GM23338 (cell line): ENCODE measurements at regions not wholly inside any gene's neighbourhood (a gene's known extent, or its start where the extent isn't known, plus 50 kb on each side); places are given as distances from the start of the nearest gene placed in this dataset.

Source experiments
- ATAC-seq: fragments of 200-7000 bp; cut with Tn5 transposase; 3 replicates; pipeline ENCODE4 v1.9.1; 2020
- DNase-seq: peaks from one replicate; pipeline ENCODE4 v3.0.0-alpha.2; 2015; ENCODE audit warnings: low spot score
- H2AFZ ChIP-seq: fragments of 200-600 bp; sonication (generic); 2 replicates; pipeline ENCODE4 v1.8.0; 2016; ENCODE audit warnings: antibody characterized with exemption, mild to moderate bottlenecking, moderate library complexity
- H3F3A ChIP-seq: fragments of 200-600 bp; sonication (generic); replicated peaks from 2 replicates; pipeline ENCODE4 v1.8.0; 2017; ENCODE audit warnings: antibody characterized with exemption, mixed run types, low read depth
- H3K27ac ChIP-seq: fragments of 200-600 bp; sonication (generic); 2 replicates; pipeline ENCODE4 v1.6.1; 2016; ENCODE audit warnings: low read depth
- H3K27me3 ChIP-seq: fragments of 200-600 bp; sonication (generic); 2 replicates; pipeline ENCODE4 v1.8.0; 2016; ENCODE audit warnings: mild to moderate bottlenecking, mixed run types, moderate library complexity; ENCODE audit not compliant: insufficient read depth
- H3K36me3 ChIP-seq: fragments of 200-600 bp; sonication (generic); 2 replicates; pipeline ENCODE4 v1.8.0; 2016; ENCODE audit warnings: mild to moderate bottlenecking; ENCODE audit not compliant: insufficient read depth
- H3K4me1 ChIP-seq: fragments of 200-600 bp; sonication (generic); 2 replicates; pipeline ENCODE4 v1.8.0; 2016; ENCODE audit warnings: mild to moderate bottlenecking, moderate library complexity; ENCODE audit not compliant: insufficient read depth
- H3K4me2 ChIP-seq: fragments of 200-600 bp; sonication (generic); 2 replicates; pipeline ENCODE4 v1.7.1; 2017; ENCODE audit warnings: mixed run types
- H3K4me3 ChIP-seq: fragments of 200-600 bp; sonication (generic); 2 replicates; pipeline ENCODE4 v1.6.1; 2016; ENCODE audit warnings: mixed run types
- H3K79me2 ChIP-seq: fragments of 200-600 bp; sonication (generic); replicated peaks from 2 replicates; pipeline ENCODE4 v1.8.0; 2017; ENCODE audit warnings: mild to moderate bottlenecking; ENCODE audit not compliant: insufficient read depth
- H3K9me2 ChIP-seq: fragments of 200-600 bp; sonication (generic); 2 replicates; pipeline ENCODE4 v1.8.0; 2017; ENCODE audit not compliant: insufficient read depth
- H4K20me1 ChIP-seq: fragments of 200-600 bp; sonication (generic); replicated peaks from 2 replicates; pipeline ENCODE4 v1.8.0; 2017; ENCODE audit warnings: mild to moderate bottlenecking; ENCODE audit not compliant: insufficient read depth
- H3K27ac Mint-ChIP-seq: 2 replicates; pipeline ENCODE4 v1.8.0; 2020; ENCODE audit warnings: inconsistent platforms, mild to moderate bottlenecking, moderate library complexity, mixed read lengths
- H3K27me3 Mint-ChIP-seq: 3 replicates; pipeline ENCODE4 v1.8.0; 2022; ENCODE audit warnings: low read depth, mild to moderate bottlenecking, moderate library complexity, mixed read lengths, inconsistent platforms; ENCODE audit not compliant: insufficient read depth, poor library complexity
- H3K36me3 Mint-ChIP-seq: 3 replicates; pipeline ENCODE4 v1.8.0; 2021; ENCODE audit warnings: low read depth, mild to moderate bottlenecking, inconsistent platforms, moderate library complexity, mixed read lengths
- H3K4me1 Mint-ChIP-seq: 3 replicates; pipeline ENCODE4 v1.8.0; 2020; ENCODE audit warnings: mild to moderate bottlenecking, inconsistent platforms, mixed read lengths
- H3K4me3 Mint-ChIP-seq: 3 replicates; pipeline ENCODE4 v1.8.0; 2021; ENCODE audit warnings: moderate library complexity, mild to moderate bottlenecking, inconsistent platforms, mixed read lengths
- H3K9me3 Mint-ChIP-seq: 3 replicates; pipeline ENCODE4 v1.8.0; 2020; ENCODE audit warnings: moderate library complexity, mild to moderate bottlenecking, inconsistent platforms, mixed read lengths
- CREB1 ChIP-seq: fragments of 250-450 bp; sonication (Bioruptor Pico); IDR thresholded peaks from 2 replicates; pipeline ENCODE4 v1.5.0; 2020; ENCODE audit warnings: low read depth, mild to moderate bottlenecking, moderate library complexity
- JUNB ChIP-seq: IDR thresholded peaks from one replicate; pipeline ENCODE4 v1.6.1; 2016; ENCODE audit warnings: antibody characterized with exemption; ENCODE audit not compliant: unreplicated experiment
- NANOG ChIP-seq: IDR thresholded peaks from 2 replicates; pipeline ENCODE4 v1.6.1; 2016; ENCODE audit warnings: antibody characterized with exemption, borderline replicate concordance
- POLR2AphosphoS5 ChIP-seq: IDR thresholded peaks from 2 replicates; pipeline ENCODE4 v1.6.1; 2016; ENCODE audit warnings: antibody characterized with exemption, low read depth
- ZNF331 ChIP-seq: fragments of 250-450 bp; sonication (Bioruptor Pico); IDR thresholded peaks from 2 replicates; pipeline ENCODE4 v1.5.0; 2020; ENCODE audit warnings: low read depth, mild to moderate bottlenecking, moderate library complexity
- TF ChIP-seq, protein P1 (sequence below), 2 experiments: fragments of 200-600 bp in 1 of 2; sonication (generic) in 1 of 2; conservative IDR thresholded peaks; 2 replicates each; pipeline versions ENCODE4 v1.5.1 to v1.6.1; 2016 to 2017; ENCODE audit warnings: antibody characterized with exemption in 2 of 2, low read depth in 2 of 2, mild to moderate bottlenecking in 2 of 2, moderate library complexity in 1 of 2
- TF ChIP-seq, protein P2 (sequence below): IDR thresholded peaks from one replicate; pipeline ENCODE4 v1.6.1; 2018; ENCODE audit warnings: antibody characterized with exemption; ENCODE audit not compliant: unreplicated experiment
- TF ChIP-seq, protein P3 (sequence below): fragments of 250-450 bp; sonication (Bioruptor Pico); IDR thresholded peaks from 2 replicates; pipeline ENCODE4 v1.5.0; 2020; ENCODE audit warnings: mild to moderate bottlenecking, moderate library complexity

DNA sequence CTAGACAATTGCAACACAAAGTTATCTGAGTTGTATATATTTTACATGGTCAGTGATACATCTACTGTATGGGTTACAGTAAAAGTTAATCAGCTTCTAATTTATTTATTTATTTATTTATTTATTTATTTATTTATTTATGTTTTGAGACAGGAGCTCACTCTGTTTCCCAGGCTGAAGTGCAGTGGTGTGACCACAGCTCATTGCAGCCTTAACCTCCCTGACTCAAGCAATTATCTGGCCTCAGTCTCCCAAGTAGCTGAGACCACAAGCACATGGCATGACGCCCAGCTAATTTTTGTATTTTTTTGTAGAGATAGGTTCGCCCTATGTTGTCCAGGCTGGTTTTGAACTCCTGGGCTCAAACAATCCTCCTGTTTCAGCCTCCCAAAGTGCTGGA, 241.6 kb downstream of the PTPRC start:
- no peaks in the 10 kb centered on the region for H3K36me3 Mint-ChIP-seq
- DNase-seq (no peak), ATAC-seq (no peak)
- no peak for TF ChIP-seq NANOG
- TF ChIP-seq CREB1 = no peak
- TF ChIP-seq JUNB = no peak
- TF ChIP-seq, protein P1, sequence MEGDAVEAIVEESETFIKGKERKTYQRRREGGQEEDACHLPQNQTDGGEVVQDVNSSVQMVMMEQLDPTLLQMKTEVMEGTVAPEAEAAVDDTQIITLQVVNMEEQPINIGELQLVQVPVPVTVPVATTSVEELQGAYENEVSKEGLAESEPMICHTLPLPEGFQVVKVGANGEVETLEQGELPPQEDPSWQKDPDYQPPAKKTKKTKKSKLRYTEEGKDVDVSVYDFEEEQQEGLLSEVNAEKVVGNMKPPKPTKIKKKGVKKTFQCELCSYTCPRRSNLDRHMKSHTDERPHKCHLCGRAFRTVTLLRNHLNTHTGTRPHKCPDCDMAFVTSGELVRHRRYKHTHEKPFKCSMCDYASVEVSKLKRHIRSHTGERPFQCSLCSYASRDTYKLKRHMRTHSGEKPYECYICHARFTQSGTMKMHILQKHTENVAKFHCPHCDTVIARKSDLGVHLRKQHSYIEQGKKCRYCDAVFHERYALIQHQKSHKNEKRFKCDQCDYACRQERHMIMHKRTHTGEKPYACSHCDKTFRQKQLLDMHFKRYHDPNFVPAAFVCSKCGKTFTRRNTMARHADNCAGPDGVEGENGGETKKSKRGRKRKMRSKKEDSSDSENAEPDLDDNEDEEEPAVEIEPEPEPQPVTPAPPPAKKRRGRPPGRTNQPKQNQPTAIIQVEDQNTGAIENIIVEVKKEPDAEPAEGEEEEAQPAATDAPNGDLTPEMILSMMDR (conservative IDR thresholded peaks at IDR 0.05; ENCODE audit: low read depth in 2 of 2) = no peak
- TF ChIP-seq ZNF331 (CRISPR knock-in tag) = no peak
- TF ChIP-seq POLR2AphosphoS5 = no peak
- TF ChIP-seq, protein P2, sequence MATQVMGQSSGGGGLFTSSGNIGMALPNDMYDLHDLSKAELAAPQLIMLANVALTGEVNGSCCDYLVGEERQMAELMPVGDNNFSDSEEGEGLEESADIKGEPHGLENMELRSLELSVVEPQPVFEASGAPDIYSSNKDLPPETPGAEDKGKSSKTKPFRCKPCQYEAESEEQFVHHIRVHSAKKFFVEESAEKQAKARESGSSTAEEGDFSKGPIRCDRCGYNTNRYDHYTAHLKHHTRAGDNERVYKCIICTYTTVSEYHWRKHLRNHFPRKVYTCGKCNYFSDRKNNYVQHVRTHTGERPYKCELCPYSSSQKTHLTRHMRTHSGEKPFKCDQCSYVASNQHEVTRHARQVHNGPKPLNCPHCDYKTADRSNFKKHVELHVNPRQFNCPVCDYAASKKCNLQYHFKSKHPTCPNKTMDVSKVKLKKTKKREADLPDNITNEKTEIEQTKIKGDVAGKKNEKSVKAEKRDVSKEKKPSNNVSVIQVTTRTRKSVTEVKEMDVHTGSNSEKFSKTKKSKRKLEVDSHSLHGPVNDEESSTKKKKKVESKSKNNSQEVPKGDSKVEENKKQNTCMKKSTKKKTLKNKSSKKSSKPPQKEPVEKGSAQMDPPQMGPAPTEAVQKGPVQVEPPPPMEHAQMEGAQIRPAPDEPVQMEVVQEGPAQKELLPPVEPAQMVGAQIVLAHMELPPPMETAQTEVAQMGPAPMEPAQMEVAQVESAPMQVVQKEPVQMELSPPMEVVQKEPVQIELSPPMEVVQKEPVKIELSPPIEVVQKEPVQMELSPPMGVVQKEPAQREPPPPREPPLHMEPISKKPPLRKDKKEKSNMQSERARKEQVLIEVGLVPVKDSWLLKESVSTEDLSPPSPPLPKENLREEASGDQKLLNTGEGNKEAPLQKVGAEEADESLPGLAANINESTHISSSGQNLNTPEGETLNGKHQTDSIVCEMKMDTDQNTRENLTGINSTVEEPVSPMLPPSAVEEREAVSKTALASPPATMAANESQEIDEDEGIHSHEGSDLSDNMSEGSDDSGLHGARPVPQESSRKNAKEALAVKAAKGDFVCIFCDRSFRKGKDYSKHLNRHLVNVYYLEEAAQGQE = no peak
- TF ChIP-seq, protein P3, sequence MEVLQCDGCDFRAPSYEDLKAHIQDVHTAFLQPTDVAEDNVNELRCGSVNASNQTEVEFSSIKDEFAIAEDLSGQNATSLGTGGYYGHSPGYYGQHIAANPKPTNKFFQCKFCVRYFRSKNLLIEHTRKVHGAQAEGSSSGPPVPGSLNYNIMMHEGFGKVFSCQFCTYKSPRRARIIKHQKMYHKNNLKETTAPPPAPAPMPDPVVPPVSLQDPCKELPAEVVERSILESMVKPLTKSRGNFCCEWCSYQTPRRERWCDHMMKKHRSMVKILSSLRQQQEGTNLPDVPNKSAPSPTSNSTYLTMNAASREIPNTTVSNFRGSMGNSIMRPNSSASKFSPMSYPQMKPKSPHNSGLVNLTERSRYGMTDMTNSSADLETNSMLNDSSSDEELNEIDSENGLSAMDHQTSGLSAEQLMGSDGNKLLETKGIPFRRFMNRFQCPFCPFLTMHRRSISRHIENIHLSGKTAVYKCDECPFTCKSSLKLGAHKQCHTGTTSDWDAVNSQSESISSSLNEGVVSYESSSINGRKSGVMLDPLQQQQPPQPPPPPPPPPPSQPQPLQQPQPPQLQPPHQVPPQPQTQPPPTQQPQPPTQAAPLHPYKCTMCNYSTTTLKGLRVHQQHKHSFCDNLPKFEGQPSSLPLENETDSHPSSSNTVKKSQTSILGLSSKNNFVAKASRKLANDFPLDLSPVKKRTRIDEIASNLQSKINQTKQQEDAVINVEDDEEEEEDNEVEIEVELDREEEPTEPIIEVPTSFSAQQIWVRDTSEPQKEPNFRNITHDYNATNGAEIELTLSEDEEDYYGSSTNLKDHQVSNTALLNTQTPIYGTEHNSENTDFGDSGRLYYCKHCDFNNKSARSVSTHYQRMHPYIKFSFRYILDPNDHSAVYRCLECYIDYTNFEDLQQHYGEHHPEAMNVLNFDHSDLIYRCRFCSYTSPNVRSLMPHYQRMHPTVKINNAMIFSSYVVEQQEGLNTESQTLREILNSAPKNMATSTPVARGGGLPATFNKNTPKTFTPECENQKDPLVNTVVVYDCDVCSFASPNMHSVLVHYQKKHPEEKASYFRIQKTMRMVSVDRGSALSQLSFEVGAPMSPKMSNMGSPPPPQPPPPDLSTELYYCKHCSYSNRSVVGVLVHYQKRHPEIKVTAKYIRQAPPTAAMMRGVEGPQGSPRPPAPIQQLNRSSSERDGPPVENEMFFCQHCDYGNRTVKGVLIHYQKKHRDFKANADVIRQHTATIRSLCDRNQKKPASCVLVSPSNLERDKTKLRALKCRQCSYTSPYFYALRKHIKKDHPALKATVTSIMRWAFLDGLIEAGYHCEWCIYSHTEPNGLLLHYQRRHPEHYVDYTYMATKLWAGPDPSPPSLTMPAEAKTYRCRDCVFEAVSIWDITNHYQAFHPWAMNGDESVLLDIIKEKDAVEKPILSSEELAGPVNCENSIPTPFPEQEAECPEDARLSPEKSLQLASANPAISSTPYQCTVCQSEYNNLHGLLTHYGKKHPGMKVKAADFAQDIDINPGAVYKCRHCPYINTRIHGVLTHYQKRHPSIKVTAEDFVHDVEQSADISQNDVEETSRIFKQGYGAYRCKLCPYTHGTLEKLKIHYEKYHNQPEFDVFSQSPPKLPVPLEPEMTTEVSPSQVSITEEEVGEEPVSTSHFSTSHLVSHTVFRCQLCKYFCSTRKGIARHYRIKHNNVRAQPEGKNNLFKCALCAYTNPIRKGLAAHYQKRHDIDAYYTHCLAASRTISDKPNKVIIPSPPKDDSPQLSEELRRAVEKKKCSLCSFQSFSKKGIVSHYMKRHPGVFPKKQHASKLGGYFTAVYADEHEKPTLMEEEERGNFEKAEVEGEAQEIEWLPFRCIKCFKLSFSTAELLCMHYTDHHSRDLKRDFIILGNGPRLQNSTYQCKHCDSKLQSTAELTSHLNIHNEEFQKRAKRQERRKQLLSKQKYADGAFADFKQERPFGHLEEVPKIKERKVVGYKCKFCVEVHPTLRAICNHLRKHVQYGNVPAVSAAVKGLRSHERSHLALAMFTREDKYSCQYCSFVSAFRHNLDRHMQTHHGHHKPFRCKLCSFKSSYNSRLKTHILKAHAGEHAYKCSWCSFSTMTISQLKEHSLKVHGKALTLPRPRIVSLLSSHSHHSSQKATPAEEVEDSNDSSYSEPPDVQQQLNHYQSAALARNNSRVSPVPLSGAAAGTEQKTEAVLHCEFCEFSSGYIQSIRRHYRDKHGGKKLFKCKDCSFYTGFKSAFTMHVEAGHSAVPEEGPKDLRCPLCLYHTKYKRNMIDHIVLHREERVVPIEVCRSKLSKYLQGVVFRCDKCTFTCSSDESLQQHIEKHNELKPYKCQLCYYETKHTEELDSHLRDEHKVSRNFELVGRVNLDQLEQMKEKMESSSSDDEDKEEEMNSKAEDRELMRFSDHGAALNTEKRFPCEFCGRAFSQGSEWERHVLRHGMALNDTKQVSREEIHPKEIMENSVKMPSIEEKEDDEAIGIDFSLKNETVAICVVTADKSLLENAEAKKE (CRISPR knock-in tag) = no peak
- H3K4me2 ChIP-seq = no peak overlapping the region
- no peak overlapping the region for H3K4me3 ChIP-seq
- no peaks in the 10 kb centered on the region for H3K36me3 ChIP-seq
- H3K4me1 ChIP-seq = 0 out of 2 replicates have a peak, but pooled peaks cover 8% of the 10 kb centered on the region
- H3K4me1 Mint-ChIP-seq = no peaks in the 10 kb centered on the region
- H3K9me3 Mint-ChIP-seq = no peaks in the 10 kb centered on the region
- H3K9me2 ChIP-seq = no peaks in the 10 kb centered on the region
- no peak overlapping the region for H3K4me3 Mint-ChIP-seq
- no peaks in the 10 kb centered on the region for H4K20me1 ChIP-seq
- no peaks in the 10 kb centered on the region for H3F3A ChIP-seq
- H2AFZ ChIP-seq = no peak overlapping the region
- no peaks in the 10 kb centered on the region for H3K79me2 ChIP-seq
- no peak overlapping the region for H3K27ac ChIP-seq
- no peak overlapping the region for H3K27ac Mint-ChIP-seq
- no peaks in the 10 kb centered on the region for H3K27me3 ChIP-seq
- no peaks in the 10 kb centered on the region for H3K27me3 Mint-ChIP-seq
